CMK (cell line): ENCODE measurements at regions not wholly inside any gene's neighbourhood (a gene's known extent, or its start where the extent isn't known, plus 50 kb on each side); places are given as distances from the start of the nearest gene placed in this dataset.
"Not testable (repeated sequence)": the region's sequence is repeated elsewhere in the genome, so short reads cannot be mapped to it uniquely, and the experiment has no call there.

Experiments used
- DNase-seq: peaks from one replicate; pipeline ENCODE4 v3.0.0-alpha.2; 2010; ENCODE audit warnings: low read depth

DNA sequence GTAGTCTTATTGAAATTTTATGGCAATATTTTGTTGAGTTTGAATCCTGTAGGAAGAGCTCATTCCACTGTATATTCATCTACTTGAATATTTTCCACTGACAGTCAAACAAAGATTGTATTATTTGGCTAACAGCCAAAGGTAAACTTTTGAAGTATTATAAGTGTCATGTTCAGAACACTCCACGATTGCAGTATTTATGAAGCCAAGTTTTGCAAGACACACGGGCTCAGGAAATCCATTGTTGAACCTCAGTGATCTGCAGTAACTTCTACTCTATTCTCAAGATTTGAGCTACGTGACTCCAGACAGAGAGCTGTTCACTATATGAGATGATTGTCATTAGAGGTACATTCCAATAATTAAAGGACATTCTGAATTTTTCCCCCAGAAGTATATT lies 302.7 kb upstream of the ADGRL3 start:
- DNase-seq, result no peak

DNA sequence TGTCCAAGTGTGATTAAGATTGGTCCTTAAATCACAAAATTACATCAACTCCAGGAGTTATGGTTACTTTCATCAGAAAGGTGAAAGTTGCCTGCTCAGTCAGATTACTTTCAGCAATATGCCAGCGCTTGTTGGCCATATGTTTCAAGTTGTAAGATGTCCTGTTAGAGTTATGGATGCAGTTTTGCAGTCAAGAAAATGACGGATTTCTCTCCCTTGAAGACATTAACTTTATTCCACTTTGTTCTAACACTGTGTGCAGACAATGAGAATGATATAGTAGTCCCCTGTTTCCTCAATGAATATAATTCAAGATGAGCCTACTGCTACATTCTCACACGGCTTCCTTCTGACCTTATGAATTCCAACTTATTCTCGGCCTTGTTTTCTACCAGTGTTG lies 295.0 kb upstream of the ADGRL3 start:
- DNase-seq, result no peak

DNA sequence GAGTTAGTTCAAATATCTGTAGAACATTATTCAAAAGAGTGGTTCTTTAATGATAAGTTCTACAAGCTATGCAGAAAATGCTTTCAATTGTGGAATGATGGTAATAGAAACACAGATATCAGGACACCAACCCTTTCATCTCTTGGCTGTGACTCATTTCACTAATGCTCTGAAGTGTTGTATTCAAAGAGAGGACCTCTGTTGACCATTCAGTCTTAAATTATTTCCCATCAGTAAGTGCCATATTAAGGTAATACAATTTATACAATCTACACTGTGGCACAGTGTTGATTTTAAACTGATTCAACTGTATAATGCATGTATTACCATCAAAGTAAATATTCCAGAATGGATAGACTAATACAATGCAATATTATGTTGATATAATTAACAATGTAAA lies 289.0 kb upstream of the ADGRL3 start:
- no peak for DNase-seq

DNA sequence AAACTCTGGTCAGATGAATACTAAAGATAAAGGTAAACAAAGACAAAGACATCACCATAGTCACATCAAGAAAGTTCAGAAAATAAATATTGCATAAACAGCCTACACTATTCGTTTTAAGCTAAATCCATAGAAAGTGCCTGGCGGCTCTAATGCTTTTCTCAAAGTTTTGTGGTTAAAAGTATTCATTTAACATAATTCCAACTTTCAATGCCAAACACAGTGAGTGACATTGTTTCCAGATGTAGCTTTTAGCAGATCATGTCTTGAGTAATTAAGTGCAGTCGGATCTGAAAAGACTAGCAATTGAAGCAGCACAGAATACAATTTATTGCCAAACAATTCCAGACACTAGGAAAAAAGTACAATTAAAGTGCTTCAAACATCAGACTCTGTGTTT lies 287.1 kb upstream of the ADGRL3 start:
- no peak for DNase-seq

DNA sequence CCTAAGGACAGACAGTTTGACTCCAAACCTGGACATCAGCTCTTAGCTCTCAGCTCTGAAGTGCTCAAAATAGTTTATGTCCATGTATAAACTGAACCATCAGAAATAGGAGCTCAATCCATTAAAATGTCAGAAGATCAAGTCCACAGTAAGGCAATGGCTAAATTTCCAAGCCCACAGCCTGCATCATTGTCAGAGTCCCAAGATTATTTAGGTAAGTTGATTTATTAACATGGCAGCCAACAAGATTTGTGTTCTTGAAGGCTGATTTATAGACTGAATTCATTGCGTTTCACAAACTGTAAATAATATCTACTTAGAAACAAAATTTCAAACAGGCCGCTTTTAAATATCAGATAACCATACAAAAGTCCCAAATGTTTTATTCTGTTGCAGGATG lies 286.5 kb upstream of the ADGRL3 start:
- DNase-seq, result no peak

DNA sequence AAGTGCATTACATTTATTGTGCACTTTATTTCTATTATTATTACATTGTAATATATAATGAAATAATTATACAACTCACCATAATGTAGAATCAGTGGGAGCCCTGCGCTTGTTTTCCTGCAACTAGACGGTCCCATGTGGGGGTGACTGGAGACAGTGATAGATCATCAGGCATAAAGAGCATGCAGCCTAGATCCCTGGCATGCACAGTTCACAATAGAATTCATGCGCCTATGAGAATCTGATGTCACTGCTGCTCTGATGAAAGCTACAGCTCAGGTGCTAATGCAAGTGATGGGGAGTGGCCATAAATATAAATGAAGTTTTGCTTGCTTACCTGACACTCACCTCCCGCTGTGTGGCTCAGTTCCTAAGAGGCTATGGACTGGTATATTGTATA lies 278.4 kb upstream of the ADGRL3 start:
- DNase-seq, result not testable (repeated sequence)

DNA sequence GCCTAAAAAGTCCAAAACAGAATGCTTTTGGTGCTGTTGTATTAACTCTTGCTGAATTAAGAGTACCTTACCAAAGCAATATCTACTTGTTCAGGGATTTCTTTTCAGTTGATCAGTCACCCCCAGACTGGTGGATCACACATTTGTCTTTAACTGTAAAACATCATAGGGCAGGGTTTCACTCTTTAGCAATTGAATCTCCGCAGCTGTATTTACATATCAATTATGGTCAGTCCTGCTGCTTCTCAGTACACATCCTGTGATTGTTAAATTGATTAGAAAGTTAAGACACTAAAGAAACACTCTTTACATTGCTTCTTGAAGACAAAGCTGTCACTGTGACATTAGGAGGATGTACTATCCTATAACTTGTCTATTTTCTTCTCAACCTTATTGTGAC lies 277.1 kb upstream of the ADGRL3 start:
- no peak for DNase-seq

DNA sequence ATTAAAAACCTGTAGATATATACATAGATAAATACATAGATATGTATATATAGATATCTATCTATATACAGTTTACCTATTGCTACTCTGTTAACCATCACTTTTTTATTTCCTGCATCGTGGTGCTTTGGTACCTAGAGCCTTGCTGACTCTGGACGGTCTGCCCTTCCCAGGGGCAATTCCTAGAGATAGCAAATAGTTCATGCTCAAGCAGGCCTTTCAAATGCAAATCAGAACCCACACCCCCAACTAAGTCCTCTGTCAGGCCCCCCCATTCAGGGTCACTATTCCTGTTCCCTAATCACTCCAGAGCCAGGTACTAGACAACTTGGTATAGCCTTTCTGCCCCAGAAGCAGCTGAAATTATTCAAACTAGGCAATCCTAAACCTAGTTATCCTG lies 273.5 kb upstream of the ADGRL3 start:
- DNase-seq, result no peak

DNA sequence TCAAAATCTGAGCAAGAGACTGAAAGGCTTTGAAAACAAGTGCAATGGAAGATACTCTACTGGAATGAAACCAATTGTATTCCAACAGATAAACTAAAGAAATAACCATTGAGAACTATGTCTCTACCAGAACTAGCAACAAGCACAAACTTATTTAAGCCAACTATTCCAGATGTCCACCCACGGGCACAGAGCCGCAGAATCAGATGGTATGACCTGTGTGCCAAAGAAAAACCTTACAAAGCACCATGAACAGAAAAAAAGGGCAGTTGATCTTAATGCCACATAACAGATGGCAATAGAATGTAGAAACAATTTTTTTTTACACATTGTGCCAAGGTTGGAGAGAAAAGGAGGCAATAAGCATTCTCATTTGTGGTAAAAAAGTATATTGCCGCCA lies 269.3 kb upstream of the ADGRL3 start:
- DNase-seq, result no peak

DNA sequence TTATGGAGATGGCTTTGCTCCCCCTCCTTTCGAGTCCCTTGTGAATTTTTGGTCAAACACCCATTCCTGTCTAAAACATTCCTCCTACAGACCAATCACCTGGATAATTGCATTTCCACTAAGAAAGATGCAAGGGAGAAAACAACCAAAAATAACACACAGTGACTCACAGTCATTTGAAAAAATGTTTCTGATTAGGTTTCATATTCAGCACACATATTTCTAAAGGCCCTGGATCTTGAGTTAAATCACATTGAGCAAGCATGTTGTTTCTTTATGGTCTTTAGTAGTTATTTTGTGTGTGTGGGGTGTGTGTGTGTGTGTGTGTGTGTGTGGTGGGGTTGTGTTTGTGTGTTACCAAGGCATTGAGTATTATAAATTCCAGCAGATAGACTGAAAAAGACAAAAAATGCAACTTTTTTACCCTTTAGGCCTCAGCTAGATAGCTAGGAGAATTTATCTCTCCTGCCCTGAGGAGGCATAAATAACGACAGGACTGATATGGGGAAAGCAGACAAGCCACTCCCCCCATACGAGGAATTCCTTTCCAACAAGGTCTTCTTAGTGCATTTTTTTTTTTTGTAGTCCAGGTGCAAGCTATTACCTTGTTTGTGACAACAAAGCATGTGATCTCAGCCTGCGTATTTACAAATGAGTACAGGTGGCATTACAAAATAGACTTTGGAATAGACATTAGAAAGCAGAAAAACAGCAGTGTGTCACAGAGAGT lies 265.4 kb upstream of the ADGRL3 start:
- no peak for DNase-seq

DNA sequence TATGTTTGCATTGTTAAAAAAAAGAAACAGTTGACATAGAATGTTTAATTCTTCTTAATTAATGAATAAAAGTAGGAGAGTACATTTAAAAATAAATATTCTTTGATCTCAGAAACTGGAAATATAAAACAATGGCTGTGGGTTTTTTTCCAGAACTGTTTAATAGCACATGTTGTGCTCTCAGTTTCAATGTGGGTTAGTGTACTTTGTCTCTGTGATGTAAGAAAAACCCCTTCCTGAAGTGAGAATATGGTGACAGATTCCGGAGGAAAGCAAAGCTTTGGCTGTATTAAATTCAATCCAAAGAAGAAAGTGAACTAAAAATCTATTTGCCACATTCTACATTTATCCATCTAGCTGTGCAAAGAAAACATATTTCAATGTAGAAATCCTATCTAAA lies 261.9 kb upstream of the ADGRL3 start:
- no peak for DNase-seq

DNA sequence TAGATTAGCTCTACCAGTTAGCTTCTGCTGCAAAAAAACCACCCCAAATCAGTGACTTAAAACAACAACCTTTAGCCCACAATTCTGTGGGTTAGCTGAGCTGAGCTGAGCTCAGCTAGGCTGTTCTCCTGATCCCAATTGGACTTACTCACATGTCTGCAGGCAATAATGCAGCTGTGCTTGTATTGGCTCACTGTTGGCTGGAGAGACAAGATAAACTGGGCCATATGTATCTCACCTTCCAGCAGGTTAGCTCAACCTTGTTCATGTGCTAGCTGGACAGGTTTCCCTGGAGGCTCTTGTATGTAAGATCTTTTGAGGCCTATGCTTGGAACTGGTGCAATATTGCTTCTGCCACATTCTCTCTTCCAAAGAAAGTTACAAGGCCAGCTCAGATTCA lies 261.5 kb upstream of the ADGRL3 start:
- no peak for DNase-seq

DNA sequence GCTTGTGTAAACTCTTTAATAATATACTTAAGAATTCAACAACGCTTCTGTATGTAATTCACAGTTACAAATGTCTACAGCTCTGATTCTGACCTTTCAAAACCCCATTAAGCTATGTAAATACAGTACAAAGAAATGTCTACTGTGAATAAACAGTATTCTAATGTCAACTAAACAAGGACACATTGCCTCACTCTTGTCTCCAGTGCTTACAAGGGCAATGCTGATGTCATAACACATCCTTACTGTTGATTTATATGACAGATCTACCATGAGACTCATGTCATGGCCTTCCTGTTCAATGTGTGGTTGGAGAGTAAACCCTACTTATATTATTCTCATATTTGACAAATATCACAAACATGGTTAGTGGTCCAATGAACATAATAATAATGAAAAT lies 256.1 kb upstream of the ADGRL3 start:
- no peak for DNase-seq

DNA sequence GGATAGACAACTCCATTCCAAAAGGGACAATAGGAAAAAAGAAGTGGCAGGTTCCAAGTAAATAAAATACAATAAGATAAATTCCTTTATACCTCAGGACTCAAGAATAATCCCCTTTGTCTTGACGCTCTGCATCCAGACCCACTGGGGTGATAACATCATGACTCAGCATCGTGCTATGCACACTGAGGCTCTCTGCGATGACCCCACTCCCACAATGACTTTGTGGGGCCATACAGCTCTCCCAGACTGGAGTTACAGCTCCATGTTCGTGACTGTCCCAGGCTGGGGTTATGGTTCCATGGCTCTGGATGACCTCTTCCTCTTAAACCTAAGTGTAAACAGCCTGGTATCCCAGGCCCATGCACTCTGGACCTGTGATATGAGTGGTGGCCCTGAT lies 254.5 kb upstream of the ADGRL3 start:
- no peak for DNase-seq

DNA sequence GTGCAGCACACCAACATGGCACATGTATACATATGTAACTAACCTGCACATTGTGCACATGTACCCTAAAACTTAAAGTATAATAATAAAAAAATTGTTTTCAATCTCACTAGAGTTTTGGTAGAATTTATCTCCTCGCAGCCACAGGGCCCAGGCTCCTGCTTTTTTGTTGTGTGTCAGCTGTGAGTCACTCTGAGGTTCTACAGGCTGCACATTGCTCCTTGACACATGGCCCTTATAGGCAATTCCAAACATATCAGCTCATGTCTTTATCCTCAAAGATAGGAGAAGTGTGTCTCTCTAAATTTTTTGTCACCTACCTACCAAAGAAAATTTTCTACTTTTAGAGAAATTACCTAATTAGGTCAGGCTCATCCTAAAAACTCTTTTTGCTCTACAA lies 252.1 kb upstream of the ADGRL3 start:
- DNase-seq, result no peak

DNA sequence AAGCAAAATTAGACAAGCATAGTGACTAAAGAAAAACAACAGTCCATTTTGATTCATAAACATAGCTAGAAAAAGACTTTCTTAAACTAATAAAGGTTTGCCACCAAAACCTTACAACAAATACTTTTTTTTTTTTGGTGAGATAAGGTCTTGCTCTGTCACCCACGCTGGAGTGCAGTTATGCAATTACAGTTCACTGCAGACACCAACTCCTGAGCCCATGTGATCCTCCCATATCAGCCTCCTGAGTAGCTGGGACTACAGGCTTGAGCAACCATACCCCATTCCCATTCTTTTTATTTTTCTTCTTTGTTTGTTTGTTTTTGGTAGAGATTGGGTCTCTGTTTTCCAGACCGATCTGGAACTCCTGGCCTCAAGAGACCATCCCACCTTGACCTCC lies 247.2 kb upstream of the ADGRL3 start:
- DNase-seq, result no peak

DNA sequence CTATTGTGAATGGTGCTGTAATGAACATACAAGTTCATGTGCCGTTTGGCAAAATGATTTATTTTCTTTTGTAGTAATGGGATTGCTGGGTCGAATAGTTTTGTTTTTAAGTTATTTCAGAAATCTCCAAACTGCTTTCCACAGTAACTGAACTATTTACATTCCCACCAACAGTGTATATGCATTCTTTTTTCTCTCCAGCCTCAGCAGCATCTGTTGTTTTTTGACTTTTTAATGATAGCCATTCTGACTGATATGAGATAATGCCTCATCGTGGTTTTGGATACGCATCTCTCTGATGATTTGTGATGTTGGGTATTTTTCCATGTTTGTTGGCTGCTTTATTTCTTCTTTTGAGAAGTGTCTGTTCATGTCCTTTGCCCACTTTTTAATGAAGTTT lies 246.3 kb upstream of the ADGRL3 start:
- no peak for DNase-seq

DNA sequence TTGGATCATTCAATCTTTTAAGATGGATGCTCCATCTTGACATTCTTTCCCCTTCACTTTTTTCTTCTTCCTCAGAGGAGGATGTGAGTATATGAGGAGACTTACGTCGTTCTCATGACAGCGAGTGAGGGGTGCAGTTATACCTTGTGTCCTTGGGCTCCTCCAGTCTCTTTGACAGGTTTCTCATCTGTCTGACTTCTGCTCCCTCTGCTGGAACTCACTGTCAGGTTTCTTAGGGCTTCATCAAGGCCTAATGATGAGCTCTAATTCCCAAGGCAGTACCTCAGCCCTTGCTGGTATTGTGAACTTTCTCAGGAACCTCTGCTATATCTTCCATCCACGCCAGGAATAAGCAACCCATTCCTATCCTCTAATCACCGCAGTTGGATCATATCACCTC lies 237.8 kb upstream of the ADGRL3 start:
- no peak for DNase-seq

DNA sequence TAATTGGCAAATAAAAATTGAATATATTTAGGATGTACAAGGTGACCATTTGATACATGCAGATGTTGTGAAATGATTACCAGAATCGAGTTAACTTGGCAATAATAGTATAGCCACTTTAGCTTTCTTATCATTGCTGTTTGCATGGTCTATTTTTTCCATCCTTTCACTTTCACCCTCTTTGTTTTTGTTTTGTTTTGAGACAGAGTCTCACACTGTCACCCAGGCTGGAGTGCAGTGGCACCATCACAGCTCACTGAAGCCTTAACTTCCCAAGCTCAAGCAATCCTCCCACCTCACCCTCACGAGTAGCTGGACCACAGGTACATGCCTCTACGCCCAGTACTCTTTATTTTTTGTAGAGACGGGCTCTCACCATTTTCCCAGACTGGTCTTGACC lies 218.6 kb upstream of the ADGRL3 start:
- DNase-seq, result no peak

DNA sequence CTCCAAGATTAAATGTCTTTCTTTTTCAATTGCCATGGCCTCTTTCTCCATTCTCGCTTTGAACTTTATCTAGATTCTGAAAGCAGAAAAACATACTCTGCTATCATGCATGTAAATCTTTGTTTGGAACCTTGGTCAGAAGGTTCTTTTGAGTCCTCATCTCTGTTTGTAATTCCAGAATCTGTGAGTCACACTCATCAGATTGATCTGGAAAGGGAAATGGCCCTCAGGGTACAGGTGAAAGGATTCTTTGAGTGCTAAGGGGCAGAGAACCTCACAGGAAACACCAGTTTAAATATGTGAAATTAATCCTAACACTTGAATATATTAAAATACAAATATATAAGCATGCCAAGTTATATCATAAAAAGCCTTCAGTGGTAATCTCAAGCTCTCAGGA lies 211.0 kb upstream of the ADGRL3 start:
- DNase-seq, result no peak

DNA sequence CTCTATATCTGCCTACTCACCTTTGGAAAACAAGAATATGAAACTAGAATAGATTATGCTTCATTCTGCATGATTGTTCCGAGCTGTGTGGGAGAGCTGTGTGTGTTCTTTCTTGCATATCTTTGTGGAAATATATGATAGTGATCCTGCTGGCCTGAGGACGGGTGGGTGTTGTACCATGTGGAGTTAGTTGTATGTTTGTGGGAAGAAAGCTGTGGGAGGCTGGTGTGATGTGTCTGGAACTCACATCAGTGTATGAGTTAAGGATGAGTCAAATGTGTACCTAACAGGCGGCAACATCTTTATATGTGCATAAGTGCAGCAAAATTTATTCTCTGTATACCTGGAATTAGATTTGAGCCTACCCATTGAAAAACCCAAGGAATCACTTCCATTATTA lies 208.1 kb upstream of the ADGRL3 start:
- no peak for DNase-seq

DNA sequence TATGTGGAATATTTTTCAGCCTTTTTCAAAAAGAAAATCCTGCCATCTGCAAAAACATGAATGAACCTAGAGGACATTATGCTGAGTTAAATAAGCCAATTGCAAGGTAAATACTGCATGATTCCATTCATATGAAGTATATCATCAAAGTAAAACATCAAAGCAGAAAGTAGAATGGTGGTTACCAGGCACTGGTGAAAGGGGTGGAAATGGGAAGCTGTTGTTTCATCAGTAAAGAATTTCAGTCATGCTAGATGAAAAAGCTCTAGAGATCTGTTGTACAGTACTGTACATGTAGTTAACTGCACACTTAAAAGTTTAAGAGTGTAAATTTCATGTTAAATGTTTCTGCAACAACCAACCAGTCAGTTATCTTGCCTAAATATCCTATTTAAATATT lies 196.8 kb upstream of the ADGRL3 start:
- no peak for DNase-seq

DNA sequence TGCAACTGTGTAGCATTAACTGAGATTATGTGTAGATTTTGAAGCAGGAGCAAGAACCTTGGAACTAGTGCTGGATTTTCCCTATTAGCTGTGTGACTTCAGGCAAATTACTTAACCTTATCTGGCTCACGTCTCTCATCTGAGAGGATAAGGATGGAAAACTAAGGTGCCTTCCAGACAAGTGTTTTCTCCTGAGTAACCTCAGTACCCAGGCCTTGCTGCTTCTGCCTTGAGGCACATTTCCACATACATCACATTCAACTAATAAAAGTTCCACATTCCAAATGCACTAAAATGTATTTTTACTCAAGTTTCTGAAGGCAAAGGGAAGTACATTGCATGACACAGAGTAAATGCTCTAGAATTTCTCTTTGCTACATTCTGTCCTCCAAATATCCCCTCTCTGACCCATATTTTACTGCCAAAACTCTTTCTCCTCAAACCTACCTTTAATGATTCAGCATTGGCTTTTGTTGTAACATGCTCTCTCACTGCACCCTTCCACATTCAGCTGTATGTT lies 195.4 kb upstream of the ADGRL3 start:
- DNase-seq, result no peak

DNA sequence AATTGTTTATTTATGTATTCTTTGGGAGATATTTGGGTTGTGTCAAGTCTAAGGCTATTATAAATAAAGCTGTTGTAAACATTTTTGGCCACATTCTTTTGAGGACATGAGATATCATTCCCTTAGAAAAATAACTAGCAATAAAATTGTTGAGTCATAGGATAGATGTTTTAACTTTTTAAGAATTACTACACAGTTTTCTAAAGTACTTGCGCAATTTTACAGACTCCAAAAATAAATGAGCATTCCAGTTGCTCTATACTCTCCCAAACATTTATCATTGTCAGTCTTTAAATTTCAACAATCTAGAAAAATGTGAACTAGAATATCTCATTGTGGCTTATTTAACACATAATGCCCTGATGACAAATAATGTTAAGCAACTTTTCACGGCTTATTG lies 189.1 kb upstream of the ADGRL3 start:
- no peak for DNase-seq

DNA sequence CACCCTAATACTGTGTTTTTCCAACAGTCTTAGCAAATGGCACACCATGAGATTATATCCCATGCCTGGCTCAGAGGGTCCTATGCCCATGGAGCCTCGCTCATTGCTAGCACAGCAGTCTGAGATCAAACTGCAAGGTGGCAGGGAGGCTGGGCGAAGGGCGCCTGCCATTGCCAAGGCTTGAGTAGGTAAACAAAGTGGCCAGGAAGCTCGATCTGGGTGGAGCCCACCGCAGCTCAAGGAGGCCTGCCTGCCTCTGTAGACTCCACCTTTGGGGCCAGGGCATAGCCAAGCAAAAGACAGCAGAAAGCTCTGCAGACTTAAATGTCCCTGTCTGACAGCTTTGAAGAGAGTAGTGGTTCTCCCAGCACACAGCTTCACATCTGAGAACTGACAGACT lies 188.2 kb upstream of the ADGRL3 start:
- DNase-seq, result not testable (repeated sequence)
